Epithelial cell of esophagus (primary cell): ENCODE measurements at regions not wholly inside any gene's neighbourhood (a gene's known extent, or its start where the extent isn't known, plus 50 kb on each side); places are given as distances from the start of the nearest gene placed in this dataset.
A peak's percentile ranks its signal among the peaks of the same experiment; 100 is the strongest.

Experiments used
- DNase-seq: peaks from one replicate; pipeline ENCODE4 v3.0.0; 2010; ENCODE audit warnings: low read depth
- H3K4me3 ChIP-seq: 2 replicates; pipeline ENCODE4 v1.5.1; 2011; ENCODE audit warnings: mild to moderate bottlenecking, low read length, control low read depth
- CTCF ChIP-seq: IDR thresholded peaks from 2 replicates; pipeline ENCODE4 v1.5.1; 2011; ENCODE audit warnings: low read depth, mild to moderate bottlenecking, low read length, control low read depth, inconsistent platforms; ENCODE audit not compliant: insufficient read depth; ENCODE audit errors: missing control alignments

DNA sequence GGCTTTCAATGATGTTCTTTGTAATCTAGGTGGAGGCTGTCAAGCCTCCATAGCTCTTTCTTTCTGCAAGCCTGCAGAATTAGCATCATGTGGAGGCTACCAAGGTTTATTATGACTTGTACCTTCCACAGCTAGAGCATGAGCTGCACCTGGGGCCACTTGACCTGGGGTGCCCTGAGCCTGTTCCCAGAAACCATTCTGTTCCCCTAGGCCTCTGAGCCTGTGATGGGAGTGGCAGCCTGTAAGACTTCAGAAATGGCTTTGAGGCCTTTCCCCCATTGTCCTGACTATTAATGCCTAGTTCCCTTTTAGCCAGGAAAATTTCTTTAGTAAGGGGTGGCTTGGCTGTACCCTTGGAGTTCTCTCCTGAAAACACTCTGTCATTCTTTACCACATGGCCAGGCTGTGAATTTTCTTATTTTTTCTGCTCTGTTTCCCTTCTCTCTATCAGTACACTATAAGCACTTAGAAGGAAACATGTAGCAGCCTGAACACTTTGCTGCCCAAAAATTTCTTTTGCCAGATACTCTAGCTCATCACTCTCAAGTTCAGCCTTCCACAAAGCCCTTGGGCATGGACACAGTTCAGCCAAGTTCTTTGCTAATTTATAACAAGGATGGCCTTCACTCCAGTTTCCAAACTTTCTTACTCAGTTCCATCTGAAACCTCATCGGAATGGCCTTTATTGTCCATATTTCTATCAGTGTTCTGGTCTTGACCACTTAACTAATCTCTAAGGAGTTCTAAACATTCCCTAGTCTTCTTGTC, 61.4 kb upstream of the NR3C1 start:
- H3K4me3 ChIP-seq = no peak overlapping the region
- TF ChIP-seq CTCF = no peak
- DNase-seq = no peak

DNA sequence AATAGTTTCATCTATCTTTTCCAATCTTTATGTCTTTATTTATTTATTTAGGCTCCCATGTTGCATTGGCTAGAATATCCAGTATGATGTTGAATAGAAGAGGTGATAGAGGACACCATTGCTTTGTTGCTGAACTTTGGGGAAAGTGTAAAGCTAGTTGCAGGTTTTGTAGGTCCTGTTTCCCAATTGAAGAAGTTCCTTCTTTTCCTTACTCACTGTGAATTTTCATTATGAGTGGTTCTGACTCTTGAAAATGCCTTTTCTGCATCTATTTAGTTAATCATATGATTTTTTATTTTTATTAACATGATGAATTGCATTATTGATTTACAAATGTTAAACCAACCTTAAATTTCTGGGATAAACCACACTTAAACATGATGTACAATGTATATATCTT, 58.9 kb upstream of the NR3C1 start:
- no peak overlapping the region for H3K4me3 ChIP-seq
- TF ChIP-seq CTCF = no peak
- DNase-seq = no peak

GRCh38 chr5:143459433-143459832, 55.9 kb upstream of the NR3C1 start:
- no peak overlapping the region for H3K4me3 ChIP-seq
- no peak for DNase-seq
- TF ChIP-seq CTCF = no peak

GRCh38 chr5:143456952-143457547, 53.6 kb upstream of the NR3C1 start:
- DNase-seq = peak; percentile 67
- H3K4me3 ChIP-seq = no peak overlapping the region
- no peak for TF ChIP-seq CTCF

DNA sequence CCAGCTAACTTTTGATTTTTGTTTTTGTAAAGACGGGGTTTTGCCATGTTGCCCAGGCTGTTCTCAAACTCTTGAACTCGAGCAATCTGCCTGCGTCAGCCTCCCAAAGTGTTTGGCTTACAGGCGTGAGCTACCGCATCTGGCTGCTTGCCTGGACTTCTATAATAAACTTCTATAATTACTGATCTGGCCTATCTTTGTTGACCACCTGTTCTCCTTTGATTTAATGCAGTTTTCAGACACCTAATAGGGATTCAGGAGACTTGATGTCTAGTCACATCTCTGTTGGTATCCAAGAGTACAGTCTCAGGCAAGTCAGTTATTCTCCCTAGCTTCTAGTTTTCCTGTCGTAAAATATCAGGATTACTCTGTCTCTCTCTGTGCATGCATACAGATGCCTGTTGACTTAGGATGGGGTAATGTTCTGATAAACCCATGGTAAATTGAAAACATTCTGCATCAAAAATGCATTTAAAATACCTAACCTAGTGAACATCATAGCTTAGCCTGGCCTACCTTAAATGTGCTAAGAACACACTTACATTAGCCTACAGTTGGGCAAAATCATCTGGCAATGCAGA, 51.5 kb upstream of the NR3C1 start:
- no peak overlapping the region for H3K4me3 ChIP-seq
- no peak for DNase-seq
- no peak for TF ChIP-seq CTCF

DNA sequence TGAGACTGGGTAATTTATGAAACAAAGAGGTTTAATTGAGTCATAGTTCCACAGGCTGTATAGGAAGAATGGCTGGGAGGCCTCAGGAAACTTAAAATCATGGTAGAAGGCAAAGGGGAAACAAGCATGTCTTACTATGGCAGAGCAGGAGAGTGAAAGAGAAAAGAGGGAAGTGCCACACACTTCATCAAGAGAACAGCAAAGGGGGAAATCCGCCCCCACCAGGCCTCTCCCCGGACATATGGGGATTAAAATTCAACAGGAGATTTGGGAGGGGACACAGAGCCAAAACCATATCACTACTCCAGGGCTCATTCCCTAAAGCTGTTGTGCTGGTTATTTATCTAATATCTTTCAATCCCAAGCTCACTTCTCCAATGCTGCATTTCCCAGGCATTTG, 50.2 kb upstream of the NR3C1 start:
- no peak overlapping the region for H3K4me3 ChIP-seq
- no peak for DNase-seq
- no peak for TF ChIP-seq CTCF
